ENCODE measurements at regions not wholly inside any gene's neighbourhood (a gene's known extent, or its start where the extent isn't known, plus 50 kb on each side); places are given as distances from the start of the nearest gene placed in this dataset.

DNA sequence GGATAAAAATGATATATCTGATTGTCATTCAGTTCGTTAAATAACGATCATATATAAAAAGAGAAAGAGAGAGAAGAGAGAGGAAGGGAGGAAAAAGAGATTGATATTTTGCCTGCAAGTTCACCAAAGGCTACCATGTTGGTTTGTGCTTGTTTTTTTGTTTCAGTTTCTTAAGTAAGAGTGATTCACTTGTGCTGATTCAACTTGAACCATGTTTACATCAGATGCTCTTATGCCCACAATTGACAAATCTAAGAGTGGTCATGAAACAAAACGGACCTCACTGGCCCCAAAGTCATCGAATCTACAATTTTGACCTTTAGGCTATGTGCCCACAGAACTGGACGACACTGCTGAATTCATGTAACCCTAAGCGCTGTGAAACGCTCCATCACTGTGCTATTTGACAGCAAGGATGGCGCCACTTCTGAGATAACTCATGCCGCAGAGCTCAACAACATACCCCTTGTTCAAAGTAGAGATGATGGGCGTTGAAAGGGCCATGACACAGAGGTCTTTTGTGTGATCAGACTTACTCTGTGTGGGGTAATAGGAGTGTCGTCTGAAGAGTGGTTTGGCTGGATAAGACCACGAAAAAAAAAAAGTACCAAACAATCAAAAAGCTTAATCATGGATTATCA, 481.4 kb downstream of the SETD4 start:
- DNase-seq: no peak
- Histone ChIP-seq H3K27ac (no peak overlapping the region), H3K9me3 (no peaks in the 10 kb centered on the region), H3K4me1 (peaks cover 0 to 22% (median 4%) of the 10 kb centered on the region in 6 donors), H3K4me3 (no peak overlapping the region), H3K36me3 (no peaks in the 10 kb centered on the region), H3K27me3 (replicated peaks in 1 of 7) (no peaks in the 10 kb centered on the region)
- no peak for TF ChIP-seq POLR2A (IDR thresholded peaks at IDR 0.05)
- no peak for TF ChIP-seq POLR2AphosphoS5 (IDR thresholded peaks at IDR 0.05)
- TF ChIP-seq, protein P1, sequence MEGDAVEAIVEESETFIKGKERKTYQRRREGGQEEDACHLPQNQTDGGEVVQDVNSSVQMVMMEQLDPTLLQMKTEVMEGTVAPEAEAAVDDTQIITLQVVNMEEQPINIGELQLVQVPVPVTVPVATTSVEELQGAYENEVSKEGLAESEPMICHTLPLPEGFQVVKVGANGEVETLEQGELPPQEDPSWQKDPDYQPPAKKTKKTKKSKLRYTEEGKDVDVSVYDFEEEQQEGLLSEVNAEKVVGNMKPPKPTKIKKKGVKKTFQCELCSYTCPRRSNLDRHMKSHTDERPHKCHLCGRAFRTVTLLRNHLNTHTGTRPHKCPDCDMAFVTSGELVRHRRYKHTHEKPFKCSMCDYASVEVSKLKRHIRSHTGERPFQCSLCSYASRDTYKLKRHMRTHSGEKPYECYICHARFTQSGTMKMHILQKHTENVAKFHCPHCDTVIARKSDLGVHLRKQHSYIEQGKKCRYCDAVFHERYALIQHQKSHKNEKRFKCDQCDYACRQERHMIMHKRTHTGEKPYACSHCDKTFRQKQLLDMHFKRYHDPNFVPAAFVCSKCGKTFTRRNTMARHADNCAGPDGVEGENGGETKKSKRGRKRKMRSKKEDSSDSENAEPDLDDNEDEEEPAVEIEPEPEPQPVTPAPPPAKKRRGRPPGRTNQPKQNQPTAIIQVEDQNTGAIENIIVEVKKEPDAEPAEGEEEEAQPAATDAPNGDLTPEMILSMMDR (IDR thresholded peaks at IDR 0.05 in 8 of 11, conservative IDR thresholded peaks at IDR 0.05 in 3 of 11): no peak
- intact Hi-C loops (cut with DNase I; ENCODE audit: low total_unique reads): no loop called here
- WGBS, 5 donors: 83 to 94% (median 90%) methylated on average over 12 of the region's 12 CpGs

DNA sequence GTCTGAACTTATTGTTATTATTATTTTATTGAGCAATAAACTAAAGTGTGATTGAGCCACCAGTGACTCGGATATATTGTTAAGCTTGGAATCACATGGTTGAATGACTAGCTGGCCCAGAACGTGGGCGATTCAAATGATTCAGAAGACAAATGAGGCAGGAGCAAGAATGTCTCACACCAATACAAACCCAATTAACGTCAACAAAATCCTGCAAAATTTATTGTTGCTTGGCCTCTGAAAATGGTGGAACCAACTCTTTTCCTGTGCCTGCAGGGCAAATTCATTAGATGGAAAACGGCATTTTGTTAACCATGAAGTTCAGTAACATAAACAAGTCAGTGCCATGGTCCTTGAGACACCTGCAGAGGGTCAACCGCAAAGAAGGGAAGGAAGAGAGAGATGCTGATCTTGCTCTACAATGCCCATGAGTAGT, 482.0 kb downstream of the SETD4 start:
- intact Hi-C loops (cut with DNase I; ENCODE audit: low total_unique reads): no loop called here
- H3K27ac ChIP-seq: no peak overlapping the region
- H3K36me3 ChIP-seq: no peaks in the 10 kb centered on the region
- TF ChIP-seq POLR2A (IDR thresholded peaks at IDR 0.05): no peak
- TF ChIP-seq POLR2AphosphoS5 (IDR thresholded peaks at IDR 0.05): no peak
- TF ChIP-seq, protein P1 (IDR thresholded peaks at IDR 0.05 in 8 of 11, conservative IDR thresholded peaks at IDR 0.05 in 3 of 11): no peak
- no peak for DNase-seq
- no peaks in the 10 kb centered on the region for H3K9me3 ChIP-seq
- no peaks in the 10 kb centered on the region for H3K27me3 ChIP-seq (replicated peaks in 1 of 7)
- no peak overlapping the region for H3K4me3 ChIP-seq
- H3K4me1 ChIP-seq: peaks cover 0 to 20% (median 4%) of the 10 kb centered on the region in 6 donors
- WGBS, 5 donors: 83 to 95% (median 89%) methylated on average over 6 of the region's 6 CpGs

DNA sequence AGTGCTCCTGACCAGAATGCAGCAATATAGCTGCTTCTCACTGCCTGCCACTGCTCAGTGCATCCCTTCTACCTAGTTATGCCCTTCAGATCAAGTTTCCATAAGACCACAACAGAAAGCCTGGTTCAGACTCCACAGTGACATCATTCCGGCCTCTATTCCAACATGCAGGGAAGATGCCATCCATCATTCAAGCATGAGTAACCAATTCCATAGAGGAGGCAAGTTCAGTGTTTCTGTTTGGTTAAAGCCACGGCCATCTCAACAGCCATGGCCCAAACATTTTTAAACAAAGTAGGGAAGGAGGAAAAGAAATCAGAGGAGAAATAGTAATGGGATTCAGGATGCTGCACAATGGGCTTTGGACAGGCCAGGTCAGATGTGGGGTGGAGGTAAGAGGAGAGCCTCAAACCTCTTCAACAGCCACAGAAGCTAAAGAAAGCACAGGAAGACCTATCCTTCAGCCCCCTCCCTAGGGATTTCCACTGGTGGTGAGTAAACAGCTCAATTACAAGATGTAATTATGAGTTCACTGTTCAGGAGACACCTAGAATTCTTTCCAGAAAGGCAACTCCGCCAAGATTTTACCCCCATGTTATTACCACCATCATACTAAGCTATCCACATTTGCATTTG, 484.9 kb downstream of the SETD4 start:
- TF ChIP-seq POLR2A (IDR thresholded peaks at IDR 0.05): no peak
- TF ChIP-seq, protein P1 (IDR thresholded peaks at IDR 0.05 in 8 of 11, conservative IDR thresholded peaks at IDR 0.05 in 3 of 11): no peak
- no peak for TF ChIP-seq POLR2AphosphoS5 (IDR thresholded peaks at IDR 0.05)
- 78 to 89% (median 85%) methylated on average over 3 of the region's 3 CpGs for WGBS, 5 donors

More for the DNA sequence above, 484.9 kb downstream of the SETD4 start:
- intact Hi-C loops (cut with DNase I; ENCODE audit: low total_unique reads): no loop called here
- no peaks in the 10 kb centered on the region for H3K4me1 ChIP-seq
- no peak overlapping the region for H3K4me3 ChIP-seq
- no peaks in the 10 kb centered on the region for H3K9me3 ChIP-seq
- no peak overlapping the region for H3K27ac ChIP-seq
- no peaks in the 10 kb centered on the region for H3K36me3 ChIP-seq
- no peak for DNase-seq
- H3K27me3 ChIP-seq (replicated peaks in 1 of 7): no peaks in the 10 kb centered on the region

Data from spleen (tissue), 11 donors.